GM21447 (cell line): ENCODE measurements at regions not wholly inside any gene's neighbourhood (a gene's known extent, or its start where the extent isn't known, plus 50 kb on each side); places are given as distances from the start of the nearest gene placed in this dataset.

Source experiments
- ATAC-seq: cut with Tn5 transposase; IDR thresholded peaks from one replicate; pipeline ENCODE4 v1.9.1; 2021; ENCODE audit not compliant: unreplicated experiment

DNA sequence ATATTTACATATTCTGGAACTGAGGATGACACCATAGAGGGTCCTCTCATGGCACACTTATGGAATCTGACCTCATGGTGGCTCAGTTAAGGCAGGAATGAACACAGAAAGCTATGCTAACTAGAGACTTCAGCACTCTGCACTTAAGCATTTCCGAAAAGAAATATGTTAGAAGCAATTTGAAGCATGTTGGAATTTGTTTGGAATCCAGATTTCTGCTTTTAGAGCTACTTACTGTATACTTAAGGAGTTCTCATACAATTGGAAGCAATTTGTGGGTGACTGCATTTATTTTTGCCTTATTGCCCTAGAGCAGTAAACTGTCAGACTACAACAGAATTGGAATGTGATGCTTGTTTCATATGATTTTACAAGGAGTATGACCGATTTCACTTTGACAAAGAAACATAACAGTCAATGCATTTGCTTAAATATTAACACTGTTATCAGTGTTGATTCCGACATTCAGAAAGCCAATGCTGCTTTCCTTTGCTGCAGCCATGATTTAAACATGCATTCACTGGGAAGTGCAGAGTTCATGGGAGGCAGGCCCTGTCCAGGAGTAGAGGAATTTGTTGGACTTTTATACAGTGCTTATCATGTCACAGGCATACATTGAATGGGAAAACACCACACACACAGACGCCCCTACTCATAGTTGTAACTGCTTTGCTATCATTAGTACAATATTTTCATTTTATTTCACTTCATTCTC is 244.4 kb downstream of the SAMD5 start:
- no peak for ATAC-seq

DNA sequence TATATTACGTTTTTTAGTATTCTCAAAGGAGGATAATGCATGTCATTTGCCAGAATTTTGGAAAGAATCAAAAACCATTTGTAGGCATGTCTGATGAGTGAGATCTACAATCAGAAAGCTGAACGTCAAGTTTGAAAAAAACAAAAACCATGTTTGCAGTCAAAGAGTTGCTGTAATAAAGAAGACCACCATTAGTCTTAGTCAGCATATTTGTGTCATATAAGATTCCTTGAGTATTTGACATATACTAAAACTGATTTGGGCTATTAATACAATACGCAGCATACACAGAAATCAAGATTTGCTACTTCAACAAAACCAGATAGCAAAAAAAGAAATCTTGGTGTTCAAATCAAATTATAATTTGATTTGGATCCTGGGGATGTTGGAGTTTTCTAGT is 247.5 kb downstream of the SAMD5 start:
- ATAC-seq = no peak

DNA sequence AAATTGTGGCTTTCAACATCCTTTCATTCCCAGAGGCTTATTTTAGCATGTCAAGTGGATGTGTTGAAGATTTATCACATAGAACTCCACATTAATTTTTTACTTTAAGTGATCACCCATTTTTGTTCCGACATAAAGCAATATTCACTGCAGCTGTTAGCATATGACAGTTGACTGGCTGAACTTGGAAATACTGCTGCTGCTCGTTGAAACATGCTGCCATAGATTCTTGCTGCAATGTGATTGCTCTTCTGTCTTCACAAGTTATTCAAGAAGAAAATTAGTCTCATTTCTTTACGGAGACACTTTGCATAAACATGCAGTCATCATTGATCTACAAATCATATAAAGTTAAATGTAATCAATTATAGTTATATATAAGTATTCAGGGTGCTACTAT is 248.4 kb downstream of the SAMD5 start:
- no peak for ATAC-seq

DNA sequence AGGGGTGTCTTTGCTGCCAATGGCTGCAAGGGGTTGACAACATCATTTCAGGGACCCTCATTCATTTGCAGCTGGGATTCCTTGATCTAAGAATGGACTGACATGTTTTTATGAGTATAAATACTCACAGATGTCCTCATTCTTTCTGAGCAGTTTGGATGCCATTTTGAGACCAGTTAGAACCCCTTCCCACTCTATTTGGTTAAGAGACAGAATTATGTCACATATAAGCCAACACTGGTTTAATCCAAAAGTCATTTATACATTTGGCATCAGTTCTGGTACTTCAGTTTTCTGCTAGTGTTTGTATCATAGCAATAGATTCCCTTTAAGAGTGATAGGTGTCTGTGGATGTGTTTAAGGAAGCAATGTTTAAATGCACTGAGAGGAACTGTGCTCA is 248.8 kb downstream of the SAMD5 start:
- no peak for ATAC-seq

DNA sequence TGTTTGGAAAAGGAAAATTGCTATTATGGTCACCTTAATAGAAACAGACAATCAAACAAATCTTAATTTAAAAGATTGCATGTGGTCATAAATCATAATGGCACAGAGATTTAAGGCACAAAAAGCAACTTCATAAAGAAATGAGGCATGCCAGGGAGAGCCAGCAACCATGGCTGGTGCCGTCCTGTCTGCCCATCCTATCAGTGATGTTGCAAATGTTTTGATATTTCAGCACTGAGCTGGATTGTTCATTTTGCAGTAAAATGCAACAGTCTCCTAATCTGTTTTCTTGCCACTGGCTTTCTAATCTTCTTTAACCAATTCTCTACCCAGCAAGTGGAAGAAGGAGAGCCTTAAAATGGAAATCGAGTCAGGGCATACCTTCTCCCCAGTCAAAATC is 249.8 kb downstream of the SAMD5 start:
- ATAC-seq = no peak

DNA sequence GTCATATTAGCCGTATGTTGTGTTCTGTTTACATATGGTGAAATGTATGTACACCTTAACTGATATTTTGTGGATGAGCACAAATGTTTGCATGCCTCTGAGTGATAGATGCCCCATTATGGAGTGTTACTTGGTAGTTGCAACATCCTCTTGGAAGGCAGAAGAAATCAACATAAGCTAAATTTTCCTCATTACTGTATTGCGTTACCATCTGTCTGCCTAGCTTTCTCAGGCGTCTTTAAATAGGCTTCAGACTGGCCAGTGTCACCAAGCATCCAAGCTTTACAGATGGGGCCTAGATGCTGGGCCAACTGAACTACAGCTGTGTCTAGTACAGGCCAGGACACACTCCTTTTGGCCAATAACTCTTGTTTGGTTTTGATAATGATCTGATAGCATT is 250.6 kb downstream of the SAMD5 start:
- ATAC-seq = no peak

DNA sequence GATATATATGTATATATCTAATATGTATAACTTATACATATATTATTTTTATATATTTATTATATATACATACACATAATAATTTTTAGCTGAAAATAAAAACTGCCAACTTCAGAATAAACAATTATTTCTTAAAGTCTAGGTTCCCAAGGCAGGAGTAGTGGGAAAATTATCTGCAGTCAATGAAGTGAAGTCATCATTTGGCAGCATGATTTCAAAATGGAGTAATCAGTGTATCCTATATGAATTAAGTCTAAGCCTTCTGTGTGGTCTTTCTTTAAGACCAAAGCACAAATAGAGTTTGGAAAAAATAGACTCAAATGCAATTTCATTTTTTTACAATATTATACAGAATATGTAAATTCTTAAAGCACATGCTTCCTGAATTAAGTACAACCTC is 251.0 kb downstream of the SAMD5 start:
- ATAC-seq = no peak

DNA sequence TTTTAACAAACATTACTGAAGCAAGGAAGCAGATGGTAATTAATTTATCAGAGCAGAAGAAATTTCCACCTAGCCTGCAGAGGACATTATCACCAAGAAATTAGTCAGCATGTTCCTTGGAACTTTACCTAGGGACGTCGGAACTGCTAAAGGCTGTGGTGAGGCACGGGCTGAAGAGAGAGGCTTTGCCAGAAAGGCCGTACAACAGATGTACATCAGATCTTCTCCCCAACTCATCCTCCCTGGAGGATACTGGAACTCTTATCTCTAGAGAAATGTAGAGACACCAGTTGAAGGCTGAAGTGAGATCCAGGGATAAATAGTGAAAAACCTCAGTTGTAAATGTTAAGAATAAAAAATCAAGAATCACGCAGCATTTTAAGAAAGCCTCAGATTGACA is 257.1 kb downstream of the SAMD5 start:
- ATAC-seq = no peak

DNA sequence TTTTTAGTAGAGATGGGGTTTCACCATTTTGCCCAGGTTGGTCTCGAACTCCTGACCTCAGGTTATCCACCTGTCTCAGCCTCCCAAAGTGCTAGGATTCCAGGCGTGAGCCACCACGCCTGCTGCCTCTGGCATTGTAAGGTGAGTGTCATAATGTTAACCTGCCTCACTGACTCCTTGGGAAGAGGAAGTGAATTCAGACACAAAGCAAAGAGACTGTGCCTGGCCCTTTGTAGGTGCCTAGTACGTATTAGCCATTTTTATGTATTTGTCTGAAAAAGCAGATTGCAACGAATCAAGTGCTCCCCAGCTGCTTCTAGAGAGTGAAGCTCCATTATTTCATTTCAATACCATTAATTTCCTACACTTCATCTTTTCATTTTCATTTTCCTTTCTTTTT is 260.5 kb downstream of the SAMD5 start:
- ATAC-seq = no peak

DNA sequence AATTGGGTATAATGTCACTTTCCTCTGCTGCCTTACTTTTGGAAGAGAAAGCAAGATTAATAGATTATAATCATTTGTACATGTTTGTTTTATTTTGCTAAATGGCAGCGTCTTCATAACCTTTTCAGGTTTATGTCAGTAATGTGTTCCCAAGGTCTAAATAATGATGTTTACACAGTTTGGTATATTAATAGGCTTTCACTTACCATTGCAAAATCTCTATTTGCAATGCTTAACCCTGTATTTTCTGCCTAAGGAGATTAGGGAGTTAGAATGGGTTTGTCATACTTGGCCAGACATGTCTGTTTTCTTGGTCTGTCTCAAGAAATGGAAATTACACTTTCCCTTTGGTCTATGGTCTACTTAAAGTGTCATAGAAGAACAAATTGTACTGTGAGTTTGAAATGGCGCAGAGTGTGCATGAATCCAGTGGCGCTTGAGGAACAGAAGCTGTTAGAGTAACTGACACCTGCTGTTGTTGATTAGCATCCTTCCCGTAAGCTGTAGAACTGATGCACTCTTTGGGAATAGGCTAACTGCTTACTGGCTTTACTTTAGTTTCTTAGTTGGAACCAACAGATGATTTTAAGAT is 261.1 kb downstream of the SAMD5 start:
- no peak for ATAC-seq

DNA sequence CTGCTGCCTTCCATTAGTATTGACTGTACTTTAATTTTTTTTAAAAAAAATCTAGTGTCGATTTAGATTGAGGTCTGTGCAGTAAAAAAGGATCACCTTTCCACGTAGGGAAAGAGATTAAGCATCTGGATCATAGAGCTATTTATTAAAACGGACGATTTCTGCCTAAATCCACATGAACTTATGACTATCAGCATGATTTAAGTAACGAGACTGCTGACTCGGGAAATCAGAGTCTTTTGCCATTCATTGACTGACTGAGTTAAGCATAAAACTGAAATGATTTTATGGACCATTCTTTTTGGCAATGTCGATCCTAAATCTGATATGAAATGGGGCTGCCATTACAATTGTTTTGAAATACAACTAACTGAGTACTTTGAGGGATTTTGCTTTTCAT is 261.7 kb downstream of the SAMD5 start:
- no peak for ATAC-seq

DNA sequence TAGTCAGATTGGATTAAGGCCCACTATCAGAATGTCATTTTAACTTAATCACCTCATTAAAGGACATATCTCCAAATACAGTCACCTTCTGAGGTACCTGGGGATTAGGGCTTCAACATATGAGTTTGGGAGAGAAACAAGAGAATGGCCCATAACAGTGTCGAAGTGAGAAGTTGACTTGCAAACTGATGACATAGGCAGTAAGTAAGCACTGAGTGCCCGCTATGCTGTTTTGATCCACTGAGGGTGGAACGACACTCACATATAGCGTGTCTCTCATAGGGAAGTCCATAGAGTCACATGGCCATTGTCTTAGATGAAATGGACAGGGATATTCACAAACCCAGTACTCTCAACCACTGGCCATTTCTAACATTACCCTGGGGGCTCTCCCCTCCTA is 264.2 kb downstream of the SAMD5 start:
- no peak for ATAC-seq

DNA sequence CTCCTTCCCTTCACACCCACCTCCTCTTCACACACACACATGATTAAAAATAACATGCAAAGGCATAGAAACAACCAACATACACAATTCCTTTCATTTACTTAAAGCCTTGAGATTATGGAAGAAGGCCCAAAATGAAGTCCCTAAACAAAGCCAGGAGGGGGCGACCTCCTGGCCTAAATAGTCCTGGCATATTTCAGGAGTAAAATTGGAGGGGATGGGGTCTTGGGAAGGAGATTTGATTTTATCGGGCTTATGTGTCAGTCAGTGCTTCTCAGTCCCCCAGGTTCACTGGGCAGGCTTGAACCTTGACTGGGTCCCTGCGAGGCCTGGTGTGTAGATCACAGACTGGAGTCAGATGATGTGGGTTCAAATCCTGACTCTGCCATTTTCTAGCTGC is 266.4 kb downstream of the SAMD5 start:
- ATAC-seq = no peak

DNA sequence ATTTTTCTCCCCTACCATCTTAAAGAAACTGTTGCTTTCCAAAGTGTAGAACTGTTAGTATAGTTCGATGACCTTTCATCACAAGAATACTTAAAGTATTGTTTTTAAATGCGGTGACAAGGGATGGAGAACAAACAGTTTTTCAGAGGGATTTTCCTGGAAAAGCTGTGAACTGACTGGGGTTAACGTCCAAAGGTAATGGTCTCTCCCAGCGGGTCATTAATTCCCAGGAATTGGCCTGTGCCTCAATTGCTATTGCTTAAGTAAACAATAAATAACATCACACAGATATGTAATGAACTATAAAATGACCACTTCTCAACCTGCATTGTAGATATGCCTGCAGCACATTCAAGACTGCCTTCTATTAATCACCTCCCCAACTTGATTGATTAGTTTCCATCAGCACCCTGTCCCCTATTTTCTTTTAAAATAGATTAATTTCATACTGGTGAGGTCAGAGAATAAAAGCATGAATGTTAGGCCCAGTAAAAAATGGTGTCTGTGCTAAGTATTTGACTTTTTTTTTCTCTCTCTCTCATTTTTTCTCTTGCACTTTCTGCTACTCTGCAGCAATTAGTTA is 268.2 kb downstream of the SAMD5 start:
- ATAC-seq = no peak

DNA sequence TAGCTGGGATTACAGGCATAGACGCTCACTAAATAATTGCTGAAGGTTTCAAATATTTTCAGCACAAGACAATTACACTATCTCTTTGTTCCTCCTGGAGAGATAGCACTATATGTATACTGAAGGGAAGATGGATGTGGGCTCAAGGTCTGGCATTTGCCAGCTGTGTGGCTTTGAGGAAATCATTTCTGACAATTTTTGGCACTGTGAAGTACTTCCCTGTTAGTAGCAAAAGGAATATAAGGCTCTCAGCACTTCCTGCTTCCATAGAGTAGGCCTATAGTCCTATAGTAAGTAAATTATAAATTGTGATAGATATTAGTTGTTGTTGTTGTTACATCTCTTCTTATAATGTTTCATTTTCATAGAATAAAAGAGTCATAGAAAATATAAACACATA is 271.1 kb downstream of the SAMD5 start:
- ATAC-seq = no peak

DNA sequence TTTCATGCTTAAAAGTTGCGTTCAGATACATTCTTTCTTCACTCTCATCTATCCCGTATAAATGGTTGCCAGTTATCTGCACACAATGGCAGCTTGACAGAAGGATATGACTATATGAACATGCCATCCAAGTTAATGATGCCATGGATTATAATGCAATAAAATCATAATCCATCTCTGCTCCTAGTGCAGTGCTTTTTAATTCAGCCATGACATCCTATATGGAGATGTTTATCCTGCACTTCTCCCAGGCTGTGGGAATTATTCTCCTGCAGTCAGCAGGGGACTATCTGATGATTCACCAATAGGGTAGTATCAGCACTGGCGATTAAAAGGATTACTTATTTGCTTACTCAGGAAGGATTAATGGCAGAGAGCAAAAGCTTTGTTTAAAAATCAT is 273.8 kb downstream of the SAMD5 start:
- ATAC-seq = no peak

DNA sequence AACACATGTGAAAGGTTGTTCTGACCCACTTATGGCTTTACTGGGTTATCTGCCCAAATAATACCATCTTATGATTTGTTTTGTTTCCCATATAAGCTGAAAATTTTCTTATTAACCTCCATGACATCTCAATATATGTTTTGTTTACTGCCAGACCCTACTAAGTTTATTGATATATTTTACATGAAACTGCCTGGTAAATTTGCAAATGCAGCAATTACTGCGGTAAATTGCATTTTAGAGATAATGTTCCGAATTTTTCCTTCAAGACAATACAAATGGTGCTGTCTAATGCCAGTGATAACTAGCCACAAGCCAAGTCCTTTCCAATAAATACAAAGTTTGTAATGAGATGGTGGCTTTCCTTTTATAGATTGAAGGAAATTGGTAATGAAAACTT is 275.9 kb downstream of the SAMD5 start:
- ATAC-seq = no peak

DNA sequence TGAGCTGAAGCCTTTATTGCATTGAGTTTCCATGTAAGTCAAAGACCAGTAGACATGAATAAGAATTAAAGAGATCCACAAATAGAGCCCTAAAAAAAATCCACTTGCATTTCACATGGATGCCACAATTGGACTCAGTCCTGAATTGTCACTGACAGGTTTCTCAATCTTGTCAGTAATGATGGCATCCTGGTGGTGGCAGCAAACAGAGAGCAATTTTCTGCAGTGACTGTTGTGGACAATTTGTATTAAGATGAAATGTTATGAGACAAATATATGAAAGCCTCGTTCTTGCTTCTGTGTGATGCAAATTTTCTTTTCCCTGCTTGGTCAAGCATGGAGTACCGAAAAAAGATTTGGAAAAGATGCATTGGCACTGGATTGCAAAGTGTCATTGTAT is 278.9 kb downstream of the SAMD5 start:
- no peak for ATAC-seq

DNA sequence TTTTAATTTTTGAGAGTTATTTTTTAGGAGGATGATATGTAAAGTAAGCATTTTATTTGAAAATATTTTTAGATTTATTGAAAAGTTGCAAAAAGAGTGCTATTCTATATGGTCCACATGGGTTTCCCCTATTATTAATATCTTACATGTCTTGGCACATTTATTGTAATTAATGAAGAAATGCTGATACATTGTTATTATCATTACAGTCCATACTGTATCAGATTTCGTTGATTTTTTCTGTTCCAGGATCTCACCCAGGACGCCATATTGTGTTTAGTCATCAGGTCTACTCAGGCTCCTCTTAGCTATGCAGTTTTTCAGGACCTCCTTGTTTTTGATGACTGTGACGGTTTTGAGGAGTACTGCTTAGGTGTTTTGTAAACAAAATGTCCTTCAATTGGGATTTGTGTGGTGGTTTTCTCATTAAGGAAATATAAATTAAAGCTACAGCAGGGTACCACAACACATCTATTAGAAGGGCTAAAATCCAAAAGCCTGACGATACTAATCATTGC is 281.0 kb downstream of the SAMD5 start:
- no peak for ATAC-seq

DNA sequence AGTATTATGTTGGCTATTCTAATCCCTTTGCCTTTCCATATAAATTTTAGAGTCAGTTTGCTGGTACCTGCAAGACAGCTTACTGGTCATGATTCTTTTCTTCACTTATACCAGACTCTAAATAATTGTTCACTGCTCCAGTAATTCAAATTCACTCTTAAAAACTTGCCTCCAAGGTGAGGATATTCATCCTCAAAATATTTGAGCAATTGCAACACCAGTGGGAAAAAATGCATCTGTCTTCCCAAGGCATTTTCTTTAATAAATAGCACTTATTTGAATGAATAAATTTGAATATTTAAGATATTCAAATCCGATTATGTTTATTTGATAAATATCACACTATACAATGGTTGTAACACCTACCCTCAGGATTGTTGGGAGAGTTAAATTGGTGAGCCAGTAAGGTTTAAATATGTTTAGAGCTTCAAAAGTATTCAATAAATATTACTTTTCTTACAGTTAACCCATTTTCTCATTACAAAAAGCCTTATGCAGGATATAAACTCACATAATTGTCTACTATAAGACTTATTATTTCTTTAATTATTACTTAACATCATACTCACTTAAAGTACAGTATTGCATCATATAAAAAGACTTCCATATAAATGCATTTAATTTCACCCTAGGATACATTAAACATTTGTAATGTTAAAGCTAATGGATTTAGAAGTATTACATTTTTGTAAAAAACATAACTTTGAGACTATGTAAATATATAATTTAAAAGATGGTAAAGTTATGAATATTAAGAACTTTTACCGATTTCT is 285.6 kb downstream of the SAMD5 start:
- no peak for ATAC-seq

DNA sequence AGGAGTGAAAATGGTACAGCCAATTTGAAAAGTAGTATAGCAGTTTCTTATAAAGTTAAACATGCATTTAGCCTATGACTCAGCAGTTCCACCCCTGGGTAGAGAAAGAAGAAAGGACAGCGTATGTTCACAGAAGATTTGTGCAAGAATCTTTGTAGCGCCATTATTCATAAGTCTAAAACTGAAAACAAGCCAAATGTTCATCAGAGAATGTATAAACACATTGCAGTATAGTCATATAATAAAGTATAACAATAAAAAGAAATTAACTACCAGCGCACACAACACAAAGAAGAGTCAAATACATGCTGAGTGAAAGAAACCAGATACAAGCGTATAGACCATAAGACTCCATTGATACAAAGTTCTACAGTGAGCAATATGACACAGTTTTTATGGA is 294.0 kb downstream of the SAMD5 start:
- ATAC-seq = no peak

DNA sequence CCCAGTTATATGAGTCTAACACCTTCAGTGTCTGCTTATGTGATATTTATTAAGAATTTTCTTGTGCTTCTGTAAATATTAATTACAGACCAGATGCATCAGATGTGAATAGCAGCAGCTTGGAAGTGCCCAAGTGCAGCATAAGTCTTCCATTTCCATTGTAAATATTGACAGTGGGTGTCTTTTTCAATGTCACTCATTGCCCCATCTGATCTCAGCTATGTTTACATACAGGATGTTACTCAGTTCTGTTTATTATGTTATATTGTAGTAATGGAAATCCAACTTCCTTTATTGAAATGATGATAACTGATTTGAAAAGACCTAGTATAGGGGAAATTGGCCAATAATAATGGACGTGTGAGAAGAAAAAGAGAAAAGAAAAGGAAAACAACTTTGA is 296.7 kb downstream of the SAMD5 start:
- ATAC-seq = no peak
